ENCODE measurements at regions not wholly inside any gene's neighbourhood (a gene's known extent, or its start where the extent isn't known, plus 50 kb on each side); places are given as distances from the start of the nearest gene placed in this dataset.

GRCh38 chr2:126300348-126300747 is 355.6 kb upstream of the GYPC start:
- Histone ChIP-seq H3K4me1 (no peaks in the 10 kb centered on the region), H3K36me3 (no peaks in the 10 kb centered on the region), H3K4me3 (no peak overlapping the region), H3K27me3 (no peaks in the 10 kb centered on the region), H3K27ac (no peak overlapping the region), H3K9me3 (no peaks in the 10 kb centered on the region)
- no peak for DNase-seq
- TF ChIP-seq CTCF (IDR thresholded peaks at IDR 0.05) (no peak), POLR2A (IDR thresholded peaks at IDR 0.05) (no peak), EP300 (IDR thresholded peaks at IDR 0.05) (no peak), POLR2AphosphoS5 (IDR thresholded peaks at IDR 0.05) (no peak)
- intact Hi-C loops (cut with DNase I; ENCODE audit: low total_unique reads) = no loop called here
- WGBS, 5 donors = 57 to 89% (median 77%) methylated on average over 1 of the region's 1 CpG

GRCh38 chr2:126302043-126302442 is 353.9 kb upstream of the GYPC start:
- Histone ChIP-seq H3K27me3 (no peaks in the 10 kb centered on the region), H3K36me3 (no peaks in the 10 kb centered on the region), H3K9me3 (no peaks in the 10 kb centered on the region), H3K4me3 (no peak overlapping the region), H3K27ac (no peak overlapping the region), H3K4me1 (no peaks in the 10 kb centered on the region)
- TF ChIP-seq POLR2AphosphoS5 (IDR thresholded peaks at IDR 0.05) (no peak), EP300 (IDR thresholded peaks at IDR 0.05) (no peak), POLR2A (IDR thresholded peaks at IDR 0.05) (no peak), CTCF (IDR thresholded peaks at IDR 0.05) (no peak)
- 24 to 50% (median 35%) methylated on average over 3 of the region's 3 CpGs for WGBS, 5 donors
- no peak for DNase-seq
- intact Hi-C loops (cut with DNase I; ENCODE audit: low total_unique reads) = no loop called here

- DNase-seq = no peak
- Histone ChIP-seq H3K36me3 (no peaks in the 10 kb centered on the region), H3K9me3 (no peaks in the 10 kb centered on the region), H3K27ac (no peak overlapping the region), H3K27me3 (no peaks in the 10 kb centered on the region), H3K4me3 (no peak overlapping the region), H3K4me1 (no peaks in the 10 kb centered on the region)
- 52 to 69% (median 61%) methylated on average over 5 of the region's 5 CpGs for WGBS, 5 donors
- intact Hi-C loops (cut with DNase I; ENCODE audit: low total_unique reads) = no loop called here
- no peak for TF ChIP-seq POLR2A (IDR thresholded peaks at IDR 0.05)
- TF ChIP-seq CTCF (IDR thresholded peaks at IDR 0.05) = no peak
- no peak for TF ChIP-seq POLR2AphosphoS5 (IDR thresholded peaks at IDR 0.05)
- no peak for TF ChIP-seq EP300 (IDR thresholded peaks at IDR 0.05)
Measured at GRCh38 chr2:126303113-126303512, 352.8 kb upstream of the GYPC start.

- no peaks in the 10 kb centered on the region for H3K36me3 ChIP-seq
- no peak for DNase-seq
- intact Hi-C loops (cut with DNase I; ENCODE audit: low total_unique reads) = no loop called here
- TF ChIP-seq POLR2AphosphoS5 (IDR thresholded peaks at IDR 0.05) (no peak), CTCF (IDR thresholded peaks at IDR 0.05) (no peak)
- H3K27me3 ChIP-seq = no peaks in the 10 kb centered on the region
- H3K4me1 ChIP-seq = no peaks in the 10 kb centered on the region
- no peak overlapping the region for H3K27ac ChIP-seq
- H3K4me3 ChIP-seq = no peak overlapping the region
- H3K9me3 ChIP-seq = no peaks in the 10 kb centered on the region
- 32 to 58% (median 46%) methylated on average over 2 of the region's 2 CpGs for WGBS, 5 donors
Measured at GRCh38 chr2:126304154-126304553, 351.8 kb upstream of the GYPC start.

Measured in stomach (tissue), 8 donors.